Endothelial cell (in vitro differentiated cells): ENCODE measurements at regions not wholly inside any gene's neighbourhood (a gene's known extent, or its start where the extent isn't known, plus 50 kb on each side); places are given as distances from the start of the nearest gene placed in this dataset.

ENCODE experiments used
- DNase-seq: peaks from one replicate; pipeline ENCODE4 v3.0.0; 2021; ENCODE audit warnings: low spot score
- H3K27ac Mint-ChIP-seq: one replicate; pipeline ENCODE4 v1.8.0; 2021; ENCODE audit warnings: mixed read lengths, inconsistent platforms; ENCODE audit not compliant: unreplicated experiment
- H3K27me3 Mint-ChIP-seq: one replicate; pipeline ENCODE4 v1.8.0; 2021; ENCODE audit warnings: mild to moderate bottlenecking, moderate library complexity, mixed read lengths, inconsistent platforms; ENCODE audit not compliant: unreplicated experiment
- H3K36me3 Mint-ChIP-seq: one replicate; pipeline ENCODE4 v1.8.0; 2021; ENCODE audit warnings: mild to moderate bottlenecking, low read depth, mixed read lengths, inconsistent platforms; ENCODE audit not compliant: unreplicated experiment
- H3K4me1 Mint-ChIP-seq: one replicate; pipeline ENCODE4 v1.8.0; 2021; ENCODE audit warnings: mild to moderate bottlenecking, mixed read lengths, inconsistent platforms; ENCODE audit not compliant: unreplicated experiment
- H3K4me3 Mint-ChIP-seq: one replicate; pipeline ENCODE4 v1.8.0; 2021; ENCODE audit warnings: mild to moderate bottlenecking, mixed read lengths, inconsistent platforms; ENCODE audit not compliant: unreplicated experiment
- H3K9me3 Mint-ChIP-seq: one replicate; pipeline ENCODE4 v1.8.0; 2021; ENCODE audit warnings: mixed read lengths, inconsistent platforms; ENCODE audit not compliant: unreplicated experiment
- TF ChIP-seq, protein P1 (sequence below): fragments of 200-600 bp; sonication (generic); IDR thresholded peaks from one replicate; pipeline ENCODE4 v1.5.0; 2021; ENCODE audit warnings: antibody characterized with exemption; ENCODE audit not compliant: unreplicated experiment

DNA sequence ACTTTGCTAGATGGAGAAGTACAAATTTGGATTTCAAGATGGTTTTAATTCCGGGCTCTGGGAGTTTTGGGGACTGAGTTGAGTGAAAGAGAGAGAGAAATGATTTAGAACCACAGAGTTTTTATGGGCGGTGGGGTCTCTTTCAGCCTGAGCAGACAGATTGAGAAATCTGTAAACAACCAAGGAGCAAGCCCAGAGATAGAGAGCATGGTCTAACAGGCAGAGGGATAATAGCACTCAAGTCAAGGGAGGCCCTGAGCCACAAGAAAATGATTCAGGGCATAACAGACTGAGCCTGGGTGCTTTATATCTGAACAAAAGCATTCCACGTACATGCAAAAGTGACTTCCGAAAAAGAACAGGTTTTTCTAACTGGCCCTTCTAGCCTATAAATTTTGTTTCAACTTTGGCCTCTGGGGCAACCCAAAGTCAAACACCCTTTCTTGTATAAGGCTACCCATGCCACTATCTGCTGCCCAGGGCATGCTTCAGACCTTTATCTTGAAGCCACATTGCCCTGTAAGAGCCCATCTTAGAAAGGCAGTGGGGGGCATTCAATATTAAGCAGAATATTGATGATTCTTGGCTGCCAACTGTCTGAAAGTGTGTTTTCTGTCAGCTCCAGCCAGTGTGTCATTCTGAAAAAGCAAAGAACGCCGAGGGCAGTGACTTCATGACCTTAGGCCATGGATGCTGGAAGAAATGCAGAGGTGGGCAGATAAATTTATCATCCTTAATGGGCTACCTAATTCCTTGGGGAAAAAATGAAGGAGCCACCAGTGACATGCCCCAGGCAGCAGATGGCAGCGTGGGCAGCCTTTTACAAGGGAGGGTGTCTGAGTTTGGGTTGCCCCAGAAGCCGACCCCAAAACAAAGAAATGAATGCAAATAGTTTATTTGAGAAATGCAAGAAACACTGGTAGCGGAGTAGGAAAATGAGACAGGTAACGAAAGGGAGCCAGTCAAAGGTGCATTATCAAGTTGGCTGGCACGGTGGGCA, 637.6 kb downstream of the MID1IP1 start:
- no peaks in the 10 kb centered on the region for H3K9me3 Mint-ChIP-seq
- peak; percentile 4 for DNase-seq
- TF ChIP-seq, protein P1, sequence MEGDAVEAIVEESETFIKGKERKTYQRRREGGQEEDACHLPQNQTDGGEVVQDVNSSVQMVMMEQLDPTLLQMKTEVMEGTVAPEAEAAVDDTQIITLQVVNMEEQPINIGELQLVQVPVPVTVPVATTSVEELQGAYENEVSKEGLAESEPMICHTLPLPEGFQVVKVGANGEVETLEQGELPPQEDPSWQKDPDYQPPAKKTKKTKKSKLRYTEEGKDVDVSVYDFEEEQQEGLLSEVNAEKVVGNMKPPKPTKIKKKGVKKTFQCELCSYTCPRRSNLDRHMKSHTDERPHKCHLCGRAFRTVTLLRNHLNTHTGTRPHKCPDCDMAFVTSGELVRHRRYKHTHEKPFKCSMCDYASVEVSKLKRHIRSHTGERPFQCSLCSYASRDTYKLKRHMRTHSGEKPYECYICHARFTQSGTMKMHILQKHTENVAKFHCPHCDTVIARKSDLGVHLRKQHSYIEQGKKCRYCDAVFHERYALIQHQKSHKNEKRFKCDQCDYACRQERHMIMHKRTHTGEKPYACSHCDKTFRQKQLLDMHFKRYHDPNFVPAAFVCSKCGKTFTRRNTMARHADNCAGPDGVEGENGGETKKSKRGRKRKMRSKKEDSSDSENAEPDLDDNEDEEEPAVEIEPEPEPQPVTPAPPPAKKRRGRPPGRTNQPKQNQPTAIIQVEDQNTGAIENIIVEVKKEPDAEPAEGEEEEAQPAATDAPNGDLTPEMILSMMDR: no peak

DNA sequence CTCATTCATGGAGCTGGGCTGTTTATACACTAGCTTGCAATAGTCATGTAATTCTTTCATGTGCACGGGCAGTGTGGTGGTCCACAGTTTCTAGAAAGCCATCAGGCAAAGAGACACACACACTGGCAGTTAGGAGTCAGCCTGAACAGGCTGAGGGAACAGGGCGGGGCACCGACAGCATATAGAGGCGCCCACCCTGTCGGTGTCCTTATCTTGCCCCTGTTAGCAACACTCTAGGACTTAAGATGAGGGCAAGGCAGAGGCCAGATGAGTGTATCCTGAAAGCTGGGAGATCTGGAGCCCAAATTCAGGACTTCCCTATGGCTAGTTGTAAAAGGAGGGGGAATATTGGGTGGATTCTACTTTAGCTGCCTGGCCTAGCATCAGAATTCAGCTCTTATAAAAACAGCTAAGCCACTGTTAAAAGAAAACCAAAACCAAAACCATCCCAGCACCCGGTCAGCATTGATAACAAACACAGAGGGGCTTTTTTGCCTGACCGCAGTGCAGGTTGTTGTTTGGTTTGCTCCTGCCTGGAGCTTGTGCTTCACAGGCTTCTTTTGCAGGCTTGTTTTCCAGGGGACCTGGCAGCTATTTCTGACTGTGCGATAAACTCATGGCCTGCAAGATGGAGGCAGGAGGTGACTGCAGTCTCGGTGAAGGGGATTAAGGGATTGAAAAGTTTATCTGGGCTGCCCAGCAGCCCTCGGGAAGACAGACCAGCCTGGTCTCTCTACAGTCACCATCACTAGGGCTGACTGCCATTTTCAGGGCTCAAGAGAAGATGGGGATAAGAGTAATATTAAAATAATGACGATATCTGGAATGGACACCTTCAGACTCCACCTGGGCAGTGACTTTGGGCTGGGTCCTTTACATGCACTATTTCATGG, 638.9 kb downstream of the MID1IP1 start:
- H3K27ac Mint-ChIP-seq: no peak overlapping the region
- TF ChIP-seq, protein P1: no peak
- DNase-seq: no peak
- no peaks in the 10 kb centered on the region for H3K36me3 Mint-ChIP-seq
- H3K4me3 Mint-ChIP-seq: no peak overlapping the region
- H3K27me3 Mint-ChIP-seq: peaks cover 6% of the 10 kb centered on the region
- H3K4me1 Mint-ChIP-seq: peaks cover 2% of the 10 kb centered on the region
- no peaks in the 10 kb centered on the region for H3K9me3 Mint-ChIP-seq

More for the DNA sequence above, 637.6 kb downstream of the MID1IP1 start:
- no peak overlapping the region for H3K4me3 Mint-ChIP-seq
- H3K36me3 Mint-ChIP-seq: no peaks in the 10 kb centered on the region
- peaks cover 2% of the 10 kb centered on the region for H3K4me1 Mint-ChIP-seq
- H3K27me3 Mint-ChIP-seq: peaks cover 6% of the 10 kb centered on the region
- no peak overlapping the region for H3K27ac Mint-ChIP-seq

DNA sequence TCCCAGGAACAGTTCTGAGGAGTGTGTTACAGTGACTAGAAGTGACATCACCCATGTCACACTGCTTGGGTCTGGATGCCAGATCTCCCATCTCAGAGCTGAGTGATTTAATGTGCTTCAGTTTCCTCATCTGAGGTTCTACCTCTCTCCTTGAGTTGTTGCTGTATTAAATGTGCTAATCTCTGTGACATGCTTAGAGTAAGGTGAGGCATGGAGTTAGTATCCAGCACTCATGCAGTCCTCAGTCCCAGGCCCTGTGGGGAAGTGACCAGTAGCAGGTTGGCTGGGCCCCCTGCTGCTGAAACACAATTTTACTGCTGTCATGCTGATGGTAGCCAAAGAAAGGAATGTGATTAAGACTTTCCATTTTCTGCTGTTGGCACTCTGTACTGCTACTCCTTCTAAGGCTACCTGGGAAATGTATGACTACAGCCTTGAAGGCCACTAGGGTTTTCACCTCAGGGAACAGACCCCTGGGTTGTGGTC, 639.6 kb downstream of the MID1IP1 start:
- H3K9me3 Mint-ChIP-seq: no peaks in the 10 kb centered on the region
- peaks cover 6% of the 10 kb centered on the region for H3K27me3 Mint-ChIP-seq
- no peak overlapping the region for H3K27ac Mint-ChIP-seq
- H3K4me1 Mint-ChIP-seq: peaks cover 2% of the 10 kb centered on the region
- H3K36me3 Mint-ChIP-seq: no peaks in the 10 kb centered on the region
- TF ChIP-seq, protein P1: no peak
- no peak for DNase-seq
- H3K4me3 Mint-ChIP-seq: no peak overlapping the region

DNA sequence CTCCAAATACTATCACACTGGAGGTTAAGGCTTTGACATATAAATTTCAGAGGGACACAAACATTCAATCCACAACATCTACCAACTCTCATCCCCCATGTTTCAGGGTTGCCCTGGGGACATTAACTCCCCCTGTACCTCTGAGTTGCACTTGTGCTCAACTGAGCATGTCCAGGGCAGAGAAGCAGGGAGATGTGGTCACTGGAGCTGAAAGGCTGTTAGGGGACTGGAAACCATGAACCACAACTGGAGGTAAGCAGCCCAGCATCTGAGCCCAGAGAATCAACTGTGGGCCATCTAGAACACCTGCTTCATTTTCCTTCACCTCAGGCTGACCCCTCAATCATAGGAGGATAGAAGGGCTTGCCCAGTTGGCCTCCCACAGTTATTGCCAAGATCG, 641.1 kb downstream of the MID1IP1 start:
- Mint-ChIP-seq H3K27me3 (peaks cover 6% of the 10 kb centered on the region), H3K9me3 (no peaks in the 10 kb centered on the region), H3K27ac (no peak overlapping the region), H3K36me3 (no peaks in the 10 kb centered on the region), H3K4me1 (peaks cover 2% of the 10 kb centered on the region), H3K4me3 (no peak overlapping the region)
- no peak for DNase-seq
- TF ChIP-seq, protein P1: no peak
